Posterior cingulate gyrus (tissue), 11 donors: ENCODE measurements at regions not wholly inside any gene's neighbourhood (a gene's known extent, or its start where the extent isn't known, plus 50 kb on each side); places are given as distances from the start of the nearest gene placed in this dataset.

ENCODE experiments used
- DNase-seq, 10 donors: peaks; one replicate each; pipeline versions ENCODE4 v3.0.0 to v3.0.0-alpha.2; 2020 to 2021; ENCODE audit warnings: mixed read lengths in 3 of 10
- intact Hi-C: fragments of 100-400 bp; cut with DNase I; formaldehyde crosslinking; loops from one replicate; pipeline ENCODE4 v1.15.1; 2023

- intact Hi-C loops, result no loop called here
- peak in 1 of 10 donors; percentile 30 for DNase-seq
These were observed 129.8 kb upstream of the CHST15 start for GRCh38 chr10:124222988-124223710.

GRCh38 chr10:124222318-124222987, 129.1 kb upstream of the CHST15 start:
- DNase-seq, result peak in 1 of 10 donors; percentile 72
- intact Hi-C loops, result no loop called here

- intact Hi-C loops, result no loop called here
- DNase-seq, result peak in 1 of 10 donors; percentile 75
These were observed 128.2 kb upstream of the CHST15 start for GRCh38 chr10:124221356-124222317.

DNA sequence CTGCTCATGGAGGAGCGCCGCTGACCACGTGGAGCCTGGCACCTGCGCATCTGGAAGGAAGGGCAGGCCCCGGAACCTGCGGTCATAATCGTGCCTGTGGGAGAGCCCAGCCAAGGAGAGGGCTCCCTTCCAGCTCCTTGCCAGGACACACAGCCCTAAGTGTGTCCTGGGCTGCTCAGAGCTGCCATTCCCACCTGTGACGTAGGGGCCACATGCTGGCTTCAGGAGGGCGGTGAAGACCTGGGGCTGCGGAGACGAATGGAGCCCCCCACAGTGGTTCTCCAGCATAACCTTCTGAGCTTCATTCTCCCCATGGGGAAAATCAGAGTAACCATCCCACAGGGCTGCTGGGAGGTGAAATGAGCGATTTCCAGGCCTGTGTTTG, 127.6 kb upstream of the CHST15 start:
- DNase-seq, result peak in 1 of 10 donors; percentile 48
- intact Hi-C loops, result no loop called here

GRCh38 chr10:124220547-124220946, 127.1 kb upstream of the CHST15 start:
- intact Hi-C loops, result no loop called here
- peak in 1 of 10 donors; percentile 74 for DNase-seq

DNA sequence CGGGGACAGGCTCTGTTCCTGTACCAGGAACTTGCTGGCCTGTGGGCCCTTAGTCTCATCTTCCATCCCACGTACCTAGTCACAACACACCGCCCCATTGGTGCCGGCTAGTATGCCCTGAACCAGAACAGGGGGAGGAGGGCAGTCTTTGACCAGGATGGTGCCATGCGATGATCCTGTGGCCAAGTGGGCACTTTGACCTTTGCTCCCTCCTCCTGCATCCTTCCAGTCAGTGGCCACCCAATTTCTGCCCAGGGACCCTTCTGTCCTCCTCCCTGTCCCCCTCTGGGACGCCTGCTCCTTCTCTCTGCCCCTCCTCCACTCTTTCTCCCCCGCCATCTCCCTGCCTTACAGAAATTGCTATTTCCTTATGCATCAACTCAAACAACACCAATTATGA, 126.3 kb upstream of the CHST15 start:
- intact Hi-C loops, result no loop called here
- DNase-seq, result peak in 1 of 10 donors; percentile 24

DNA sequence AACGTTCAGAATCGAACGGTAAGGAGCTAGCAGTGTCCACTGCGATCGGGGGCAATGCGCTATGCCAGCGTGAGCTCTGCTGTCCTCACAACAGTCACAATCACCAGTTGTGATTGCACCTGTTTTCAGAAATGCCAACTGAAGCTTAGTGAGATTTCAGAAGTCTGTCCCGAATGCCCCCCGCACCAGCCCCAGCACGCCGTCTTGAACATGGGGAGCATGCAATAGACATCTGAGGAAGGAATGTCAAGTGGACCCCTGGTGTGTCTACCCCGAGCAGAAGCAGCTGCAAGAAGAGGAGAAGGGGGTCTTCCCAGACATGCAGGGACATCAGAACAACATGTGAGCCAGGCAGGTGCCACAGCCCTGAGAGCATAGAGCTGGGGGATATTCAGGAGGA, 125.7 kb upstream of the CHST15 start:
- intact Hi-C loops, result no loop called here
- peak in 1 of 10 donors; percentile 47 for DNase-seq

DNA sequence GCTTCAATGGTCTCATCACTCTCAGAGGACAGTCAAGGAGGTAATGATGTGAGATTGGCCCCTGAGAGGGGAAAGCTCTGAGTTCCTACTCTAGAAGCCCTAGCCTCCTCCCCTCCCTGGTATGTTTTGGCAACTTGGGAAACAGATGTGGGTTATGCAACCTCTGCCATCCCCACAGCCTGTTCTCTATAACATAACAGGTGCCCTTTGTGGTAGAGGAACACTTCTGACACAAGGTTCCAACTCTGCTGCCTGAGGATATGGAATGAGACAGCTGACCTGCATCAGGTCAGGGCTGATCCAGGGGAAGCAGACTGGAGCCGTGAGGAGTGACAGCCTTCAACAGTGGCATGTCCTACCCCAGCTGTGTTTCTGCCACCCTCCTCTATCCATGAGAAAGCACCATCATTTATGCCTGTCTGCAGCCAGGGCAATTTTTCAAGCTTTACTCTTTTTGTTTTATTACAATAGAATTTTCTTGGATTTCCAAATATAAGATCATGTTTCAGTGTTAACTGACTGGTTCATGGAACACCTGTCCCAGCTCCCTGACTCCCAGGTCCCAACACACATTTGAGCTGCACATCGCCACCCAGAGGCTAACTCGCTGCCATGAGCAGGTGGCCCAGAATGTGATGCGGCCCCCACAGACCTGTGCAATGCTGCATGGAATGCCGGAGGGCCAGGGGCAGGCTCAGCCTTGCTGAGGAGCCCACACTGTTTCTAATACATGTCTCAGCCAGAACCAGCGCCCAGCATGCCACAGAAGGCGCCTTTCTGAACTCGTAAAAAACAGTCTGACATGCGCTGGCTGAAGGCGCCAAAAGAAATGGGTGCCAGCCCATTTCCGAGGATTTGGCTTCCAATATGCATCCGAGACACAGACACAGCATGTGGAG, 124.8 kb upstream of the CHST15 start:
- peak in 1 of 10 donors; percentile 70 for DNase-seq

GRCh38 chr10:124217031-124217430, 123.6 kb upstream of the CHST15 start:
- intact Hi-C loops, result no loop called here
- DNase-seq, result peak in 1 of 10 donors; percentile 66

More for the DNA sequence above, 124.8 kb upstream of the CHST15 start:
- intact Hi-C loops, result no loop called here

- intact Hi-C loops, result no loop called here
- peak in 1 of 10 donors; percentile 42 for DNase-seq
These were observed 121.4 kb upstream of the CHST15 start for GRCh38 chr10:124214610-124215375.

DNA sequence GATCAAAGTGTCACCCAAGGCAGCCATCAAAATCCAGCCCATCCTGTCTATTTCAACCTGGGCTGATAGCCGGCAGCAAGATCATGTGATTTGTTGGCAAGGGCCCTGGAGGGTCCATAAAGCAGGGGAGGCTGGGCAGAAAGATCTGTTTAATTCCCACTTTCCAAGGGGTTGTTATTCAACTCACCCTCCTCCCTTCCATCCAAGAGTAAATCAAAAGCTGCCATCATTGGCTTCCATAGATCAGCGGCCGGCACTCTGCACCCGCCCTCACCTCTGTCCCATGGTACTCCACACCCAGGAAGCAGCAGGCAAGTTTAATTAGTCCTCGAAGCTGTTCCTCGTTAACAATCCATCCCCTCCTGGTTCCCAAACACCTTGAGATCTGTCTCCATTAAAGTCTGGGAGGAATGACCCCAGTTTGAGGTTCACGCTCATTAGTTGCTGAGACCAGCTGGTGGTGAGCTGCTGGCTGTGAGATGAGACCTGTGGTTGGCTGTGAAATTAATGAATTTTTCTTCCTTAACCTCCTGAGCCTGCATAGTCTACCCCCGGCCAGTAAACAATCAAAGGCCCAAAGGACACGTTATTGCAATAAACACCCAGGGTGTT, 120.6 kb upstream of the CHST15 start:
- intact Hi-C loops, result no loop called here
- peak in 1 of 10 donors; percentile 12 for DNase-seq

DNA sequence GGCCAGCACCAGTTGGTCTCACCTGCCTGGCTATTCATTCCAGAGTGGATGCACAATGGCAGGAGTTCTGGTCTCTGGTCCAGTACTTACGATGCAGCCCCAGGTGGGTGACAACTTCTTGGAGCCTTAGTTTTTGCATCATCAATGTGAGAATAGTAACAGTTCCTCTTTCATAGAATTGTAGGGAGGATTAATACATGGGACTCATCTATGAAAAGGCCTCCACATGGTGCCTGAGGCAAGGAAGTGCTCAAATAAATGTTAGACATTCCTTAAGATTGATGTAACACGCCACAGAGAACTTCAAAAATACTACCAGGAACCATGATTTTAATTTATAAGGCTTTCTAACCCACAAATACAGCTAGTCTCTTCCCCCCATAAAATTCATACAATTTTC, 120.1 kb upstream of the CHST15 start:
- intact Hi-C loops, result no loop called here
- peak in 1 of 10 donors; percentile 43 for DNase-seq

DNA sequence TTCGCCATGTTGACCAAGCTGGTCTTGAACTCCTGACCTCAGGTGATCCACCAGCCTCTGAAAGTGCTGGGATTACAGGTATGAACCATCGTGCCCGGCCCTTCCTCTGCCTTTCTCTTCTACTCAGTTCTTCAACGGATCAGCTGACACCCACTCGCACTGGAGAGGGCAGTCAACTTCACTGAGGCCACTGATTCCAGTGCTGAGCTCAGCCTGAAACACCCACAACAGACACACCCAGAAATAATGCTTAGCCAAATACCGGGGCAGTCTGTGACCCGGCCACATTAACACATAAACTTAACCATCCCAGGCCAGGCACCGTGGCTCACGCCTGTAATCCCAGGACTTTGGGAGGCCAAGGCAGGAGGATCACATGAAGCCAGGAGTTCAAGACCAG, 119.3 kb upstream of the CHST15 start:
- intact Hi-C loops, result no loop called here
- peak in 1 of 10 donors; percentile 38 for DNase-seq

DNA sequence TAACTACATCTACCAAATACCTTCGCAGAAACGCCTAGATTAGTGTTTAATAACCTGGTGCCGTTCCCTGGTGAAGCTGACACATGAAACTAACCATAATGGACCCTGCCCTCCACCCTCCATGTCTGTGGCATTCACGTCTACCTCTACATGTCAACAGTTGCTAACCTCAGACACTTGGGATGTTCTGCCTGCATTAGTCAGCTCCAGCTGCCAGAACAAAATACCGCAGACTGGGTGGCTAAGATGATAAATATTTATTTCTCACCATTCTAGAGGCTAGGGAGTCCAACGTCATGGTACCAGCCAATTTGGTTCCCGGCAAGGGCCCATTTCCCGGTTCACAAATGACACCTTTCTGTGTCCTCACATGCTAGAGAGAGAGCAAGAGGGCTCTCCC, 118.5 kb upstream of the CHST15 start:
- intact Hi-C loops, result no loop called here
- DNase-seq, result no peak

DNA sequence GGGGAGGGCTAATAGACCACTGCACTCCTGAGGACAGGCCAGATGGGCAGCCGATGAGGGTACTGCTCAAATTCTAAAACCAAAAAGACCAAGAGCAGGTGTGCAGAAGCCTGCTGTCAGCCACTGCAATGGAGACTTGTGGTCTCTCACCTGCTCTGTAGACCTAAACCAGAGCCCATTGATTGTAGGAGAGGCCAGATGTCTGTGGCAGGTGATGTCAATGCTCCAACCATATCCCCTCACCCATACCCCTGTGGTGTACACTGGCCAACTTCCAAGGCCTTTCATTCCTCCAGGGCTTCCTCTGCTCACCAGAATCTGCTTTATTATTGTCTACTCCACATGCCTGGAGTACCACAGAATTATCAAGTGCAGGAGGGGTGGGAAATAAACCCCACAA, 116.9 kb upstream of the CHST15 start:
- intact Hi-C loops, result no loop called here

GRCh38 chr10:124207391-124207790, 114.0 kb upstream of the CHST15 start:
- peak in 1 of 10 donors; percentile 24 for DNase-seq
- intact Hi-C loops, result no loop called here

More for the DNA sequence above, 116.9 kb upstream of the CHST15 start:
- no peak for DNase-seq

- intact Hi-C loops, result no loop called here
- peak in 2 of 10 donors; percentile 79 to 91 for DNase-seq
These were observed 113.2 kb upstream of the CHST15 start for GRCh38 chr10:124206616-124207015.

DNA sequence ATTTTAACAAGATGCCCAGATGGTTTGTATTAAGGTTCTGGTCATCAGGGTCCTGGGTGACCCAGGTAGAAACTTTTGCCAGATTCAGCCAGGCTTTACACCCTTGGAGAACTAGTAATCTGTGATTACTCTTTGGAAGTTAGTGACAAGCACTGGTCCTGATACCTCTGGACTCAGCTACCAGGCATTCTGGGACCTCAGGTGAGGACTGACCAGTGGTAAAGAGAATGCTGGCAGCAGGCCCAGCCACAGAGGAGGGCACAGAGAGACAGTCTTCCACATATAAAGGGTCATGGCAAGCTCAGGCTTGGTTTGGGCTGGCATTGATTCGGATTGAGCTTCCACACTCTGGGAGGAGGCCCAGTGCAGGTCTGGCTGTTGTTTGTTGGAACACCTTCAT, 112.0 kb upstream of the CHST15 start:
- DNase-seq, result no peak

GRCh38 chr10:124204726-124205125, 111.3 kb upstream of the CHST15 start:
- intact Hi-C loops, result no loop called here
- DNase-seq, result no peak

More for the DNA sequence above, 112.0 kb upstream of the CHST15 start:
- intact Hi-C loops, result no loop called here
